NOMO-1 treated with DMSO at 0.1 percent for 48 hours (cell line): ENCODE measurements at regions not wholly inside any gene's neighbourhood (a gene's known extent, or its start where the extent isn't known, plus 50 kb on each side); places are given as distances from the start of the nearest gene placed in this dataset.
"Not testable (repeated sequence)": the region's sequence is repeated elsewhere in the genome, so short reads cannot be mapped to it uniquely, and the experiment has no call there.

Source experiments
- DNase-seq: peaks from one replicate; lab custom pipeline; 2025; ENCODE audit not compliant: unreplicated experiment; lab: John Stamatoyannopoulos, UW

DNA sequence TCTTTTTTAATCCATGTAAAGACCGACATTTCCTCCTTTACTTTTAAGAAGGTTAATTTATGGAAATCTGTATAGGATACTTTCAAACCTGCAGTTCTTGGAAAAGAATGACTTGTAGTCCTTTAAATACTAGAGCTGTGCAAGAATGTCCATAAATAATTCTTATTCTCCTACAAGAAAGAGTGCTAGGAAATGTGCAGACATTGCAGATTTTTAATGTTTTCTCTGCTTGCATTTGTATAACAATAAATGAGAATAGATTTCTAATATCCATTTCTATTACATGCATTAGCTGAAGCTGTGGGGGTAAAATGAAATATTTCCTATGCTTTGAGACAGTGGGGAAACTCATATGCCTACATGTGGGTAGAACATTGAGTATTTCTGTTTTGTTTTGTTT is 607.2 kb upstream of the NOVA1 start:
- no peak for DNase-seq

DNA sequence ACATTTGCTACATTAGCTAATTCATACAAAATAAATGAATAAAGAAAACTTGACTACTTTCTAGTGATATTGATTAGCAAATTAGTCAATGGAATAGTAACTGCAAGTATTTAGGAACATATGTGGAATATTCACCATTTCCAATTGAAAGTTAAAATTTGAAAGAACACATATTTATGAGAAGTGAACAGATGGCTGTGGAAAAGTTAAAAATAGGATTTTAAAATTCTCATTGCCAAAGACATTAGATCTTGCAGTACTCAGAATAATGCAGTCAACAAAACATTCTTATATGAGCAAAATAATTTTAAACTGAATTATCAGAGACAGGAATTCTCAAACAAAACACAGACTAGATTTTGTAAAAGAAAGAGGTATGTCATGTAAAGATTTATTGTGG is 613.9 kb upstream of the NOVA1 start:
- DNase-seq: no peak

DNA sequence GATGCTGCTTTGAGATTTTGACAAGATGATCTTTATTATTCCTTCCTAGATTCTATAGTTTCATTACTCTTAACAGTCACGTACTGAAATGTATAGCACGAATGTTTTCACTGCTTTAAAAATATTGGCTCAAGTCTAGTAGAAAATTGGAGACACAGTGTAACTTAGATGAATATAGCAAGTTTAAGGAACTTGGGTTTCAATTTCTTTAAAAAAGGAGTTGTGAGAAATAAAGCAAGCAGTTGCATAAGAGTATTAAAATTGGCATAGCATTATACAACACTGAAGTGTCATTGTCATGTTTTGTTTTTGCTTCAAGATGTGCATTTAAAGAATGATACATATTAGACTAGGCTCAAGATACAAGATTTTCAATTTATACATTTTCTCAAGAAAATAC is 624.8 kb upstream of the NOVA1 start:
- DNase-seq: no peak

DNA sequence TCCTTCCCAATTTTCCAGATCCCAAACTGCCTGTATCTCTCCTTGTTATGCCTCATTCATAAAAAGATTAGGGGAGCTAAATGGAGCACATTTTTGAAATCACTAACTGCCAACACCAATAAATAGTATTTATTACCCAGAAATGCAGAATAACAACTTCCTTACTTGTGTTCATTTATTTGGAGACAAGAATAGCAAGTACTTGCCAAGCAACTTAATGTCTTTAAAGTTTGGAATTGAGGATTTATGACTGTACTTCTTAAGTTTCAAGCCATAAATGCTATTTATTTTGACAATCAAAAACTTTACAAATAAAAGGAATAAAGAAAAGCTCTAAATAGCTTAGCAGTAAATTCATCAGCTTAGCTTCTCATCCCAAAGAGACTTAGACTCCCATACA is 626.1 kb upstream of the NOVA1 start:
- no peak for DNase-seq

DNA sequence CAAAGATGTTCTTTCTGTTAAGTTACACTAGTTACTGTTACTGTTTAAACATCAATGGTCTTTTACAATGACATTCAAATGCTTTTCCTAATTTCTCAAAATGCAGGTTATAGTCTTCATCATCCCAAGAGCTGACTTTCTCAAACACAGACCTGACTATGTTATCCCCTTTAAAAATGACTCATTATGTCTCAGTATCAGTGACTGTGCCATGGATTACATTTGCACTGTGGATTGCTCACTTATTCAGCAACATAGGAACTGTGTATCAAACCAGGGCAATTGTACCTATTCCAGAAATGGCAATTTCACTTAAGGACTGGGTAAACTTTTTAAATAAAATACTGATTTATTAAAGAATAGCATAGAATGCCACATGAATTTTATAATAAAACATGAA is 630.2 kb upstream of the NOVA1 start:
- DNase-seq: no peak

DNA sequence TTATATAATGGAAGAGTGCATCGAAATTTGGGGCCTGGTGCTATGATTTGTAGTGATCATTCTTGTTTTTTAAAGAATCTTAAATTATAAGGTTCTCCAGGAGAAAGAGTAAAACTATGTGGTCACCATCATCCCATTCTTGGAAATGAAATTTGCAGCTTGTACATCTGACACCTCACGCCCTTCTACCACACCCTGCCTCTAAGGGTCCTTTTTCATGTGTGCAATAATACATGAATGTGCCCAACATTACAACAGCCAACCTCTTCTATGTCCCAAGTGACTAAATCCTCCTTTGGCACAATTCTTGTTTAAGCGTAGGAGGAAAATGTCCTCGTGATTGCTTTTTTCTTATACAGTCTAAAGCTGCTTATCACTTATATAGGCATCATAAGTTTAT is 636.5 kb upstream of the NOVA1 start:
- DNase-seq: no peak

DNA sequence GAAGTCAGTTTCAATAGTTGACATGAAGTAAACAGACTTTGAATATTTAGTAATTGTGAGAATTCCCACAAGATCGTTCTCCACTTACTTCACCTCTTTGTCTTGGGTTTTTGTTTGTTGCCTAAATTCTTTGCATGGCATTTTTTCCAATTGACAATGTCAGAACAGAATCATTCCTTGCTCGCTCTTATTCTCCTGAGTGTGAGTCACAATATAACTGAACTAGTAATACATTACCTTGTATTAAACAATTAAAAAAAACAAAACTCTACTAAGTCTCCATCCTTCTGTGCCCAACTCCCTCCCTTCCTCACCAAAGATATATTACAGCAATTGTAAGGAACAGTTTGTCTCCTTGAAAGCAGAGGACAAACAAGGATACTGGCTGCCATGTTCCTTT is 638.8 kb upstream of the NOVA1 start:
- DNase-seq: no peak

DNA sequence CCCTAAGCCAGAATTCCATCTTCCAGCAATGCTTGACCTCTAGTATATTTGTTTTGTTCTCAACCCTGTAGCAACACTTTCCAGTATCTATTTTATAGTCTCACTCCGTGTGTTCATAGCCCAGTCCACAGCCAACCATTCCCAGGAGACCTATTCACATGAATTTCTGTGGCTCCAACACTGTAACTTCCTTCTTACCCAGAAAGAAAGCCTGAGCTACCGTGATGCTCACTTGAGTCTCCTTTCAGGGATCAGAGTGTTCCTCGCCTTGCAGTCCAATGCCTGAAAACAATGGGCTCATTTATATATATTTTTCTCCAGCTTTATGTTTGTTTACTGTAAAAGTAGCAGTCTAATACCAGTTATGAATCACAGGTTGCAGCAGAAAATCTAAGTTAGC is 645.0 kb upstream of the NOVA1 start:
- no peak for DNase-seq

DNA sequence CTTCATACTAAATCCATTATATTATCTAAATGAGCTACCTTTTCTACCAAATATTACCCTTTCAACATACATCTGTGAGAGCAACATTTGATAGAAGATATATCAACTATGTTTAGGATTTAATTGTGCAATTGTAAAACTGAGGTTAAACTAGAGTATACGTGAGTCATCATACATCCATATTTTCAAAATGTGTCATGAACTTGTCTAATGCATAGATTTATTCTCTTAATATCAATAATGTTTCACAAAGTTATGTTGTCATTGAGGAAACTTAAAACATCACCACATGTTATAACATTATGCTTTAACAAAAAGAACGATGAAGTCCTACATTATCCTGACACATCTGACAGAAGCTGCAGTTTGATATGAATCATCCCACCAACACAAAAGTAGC is 645.5 kb upstream of the NOVA1 start:
- no peak for DNase-seq

DNA sequence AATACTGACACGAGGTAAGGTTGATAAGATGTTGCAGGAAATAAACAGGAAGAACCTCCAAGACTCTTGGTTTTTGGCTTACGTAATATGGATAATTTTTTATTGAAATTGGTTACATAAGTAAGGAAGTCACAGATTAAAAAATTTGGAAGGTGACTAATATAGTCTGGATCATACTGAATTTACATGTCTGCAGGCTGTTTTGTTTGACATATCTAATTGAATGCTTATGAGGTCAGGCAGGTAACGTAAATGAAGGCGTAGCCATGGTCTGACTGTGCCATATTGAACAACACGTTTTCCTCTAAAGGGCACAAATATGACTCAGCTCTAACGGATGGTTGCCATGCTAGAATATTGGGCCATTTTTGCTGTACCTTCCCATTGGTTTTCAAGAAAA is 648.1 kb upstream of the NOVA1 start:
- DNase-seq: no peak

DNA sequence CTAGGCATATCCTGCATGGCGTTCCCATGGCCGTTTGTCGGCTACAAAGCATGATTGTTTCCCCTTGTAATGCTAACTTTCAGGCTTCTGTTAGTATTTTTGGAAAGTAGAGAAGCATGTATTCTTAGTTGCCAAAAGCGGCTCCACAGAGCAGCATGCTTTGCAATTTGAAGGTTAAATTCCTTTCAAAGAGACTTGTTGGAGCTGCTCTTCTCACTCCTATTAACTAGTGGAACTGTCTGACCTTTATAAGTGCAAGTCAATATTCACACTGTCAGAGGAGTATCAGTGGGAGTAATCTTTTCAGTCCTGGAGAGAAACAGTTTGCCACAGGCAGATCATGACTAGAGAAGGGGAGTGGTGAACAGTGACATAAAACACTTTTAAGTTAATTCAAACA is 656.1 kb upstream of the NOVA1 start:
- no peak for DNase-seq

DNA sequence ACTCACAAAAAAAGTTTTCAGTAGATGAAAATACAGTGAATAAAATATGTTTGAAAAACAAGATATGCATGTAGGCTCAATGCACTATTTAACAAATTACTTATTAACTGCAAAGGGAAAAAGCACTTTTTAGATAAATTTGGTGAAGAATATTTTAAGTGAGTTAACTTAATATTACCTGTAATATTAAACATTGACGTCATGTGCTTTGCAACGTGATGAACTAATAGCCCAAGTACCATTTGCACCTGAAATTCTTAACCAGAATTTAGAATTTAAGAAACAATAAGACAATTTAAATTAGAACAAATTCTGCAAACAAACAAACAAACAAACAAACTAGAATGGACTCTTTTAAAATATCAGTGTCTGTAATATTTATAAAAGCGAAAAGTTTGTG is 659.0 kb upstream of the NOVA1 start:
- no peak for DNase-seq

DNA sequence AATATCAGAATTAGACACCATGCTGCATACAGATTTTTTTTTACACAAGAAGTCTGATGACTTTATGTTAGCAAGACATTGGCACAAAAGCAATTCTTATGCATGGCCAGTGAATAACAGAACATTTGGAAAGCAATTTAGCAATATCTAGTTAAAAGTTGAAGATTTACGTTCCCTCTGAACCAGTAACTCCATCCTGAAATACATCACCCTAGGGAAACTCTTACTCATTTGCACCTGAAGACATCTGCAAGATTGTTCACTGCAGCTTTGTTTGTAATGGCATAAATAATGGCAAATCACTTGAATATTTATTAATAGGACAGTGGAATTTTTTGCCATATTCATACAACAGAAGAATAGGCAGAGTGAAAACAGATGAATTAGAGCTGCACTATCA is 670.0 kb upstream of the NOVA1 start:
- DNase-seq: no peak

DNA sequence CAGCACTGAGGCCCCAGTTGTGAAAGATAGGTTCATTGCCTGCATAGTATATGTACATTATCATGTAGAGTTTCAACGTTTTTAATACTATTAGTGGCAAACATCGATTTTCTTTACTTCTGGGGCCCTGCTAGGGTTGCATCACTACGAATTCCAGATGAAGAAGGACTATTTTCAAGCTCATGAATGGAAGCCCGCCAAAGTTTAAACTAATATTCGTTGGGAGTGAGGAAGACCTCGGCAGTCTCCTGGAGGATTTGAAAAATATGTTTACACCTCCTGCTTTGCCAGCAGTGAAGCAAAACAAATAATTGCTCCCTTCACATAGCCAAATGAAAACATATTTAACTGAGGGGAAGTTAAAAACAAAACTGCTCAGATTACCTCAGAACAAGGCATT is 672.9 kb upstream of the NOVA1 start:
- DNase-seq: no peak

DNA sequence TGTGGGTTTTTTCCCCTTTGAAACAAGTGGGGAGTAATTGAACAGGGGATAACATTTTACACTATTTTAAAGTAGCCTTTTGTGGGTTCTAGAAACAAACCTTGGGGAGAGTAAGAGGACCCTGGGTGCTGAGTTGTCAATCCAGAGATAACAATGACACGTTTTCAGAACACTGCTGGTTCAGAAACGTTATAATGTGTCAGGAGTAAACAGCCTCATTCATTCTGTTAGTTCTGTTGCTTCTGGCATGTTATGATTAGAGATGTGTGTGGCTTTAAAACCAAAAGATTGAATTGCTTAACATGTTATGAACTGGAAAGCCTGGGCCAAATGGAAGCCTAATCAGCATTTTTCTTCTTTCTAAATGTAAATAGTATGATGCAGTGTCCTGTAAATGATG is 680.5 kb upstream of the NOVA1 start:
- no peak for DNase-seq

DNA sequence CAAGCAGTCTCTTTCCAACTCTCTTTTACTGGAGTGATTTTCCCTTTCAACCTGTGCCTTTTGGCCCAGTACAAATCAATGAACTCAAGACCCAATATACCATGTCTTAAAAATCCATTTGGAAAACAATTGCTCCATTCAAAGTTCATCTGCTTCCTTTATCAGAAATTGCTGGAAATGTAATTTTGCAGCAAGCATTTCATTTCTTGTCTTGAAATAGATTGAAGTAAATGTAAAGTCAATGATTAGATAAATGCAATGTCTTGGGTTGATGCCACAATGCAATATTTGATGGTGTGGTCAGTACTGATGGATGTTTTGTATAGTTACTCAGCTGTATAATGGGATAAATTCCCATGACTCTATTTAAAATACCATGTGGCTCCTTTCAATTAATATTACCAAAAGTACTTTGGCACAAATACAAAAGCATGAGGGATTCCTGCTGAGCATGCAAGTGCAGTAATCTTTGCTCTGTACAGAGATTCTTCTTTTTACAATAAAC is 707.7 kb upstream of the NOVA1 start:
- DNase-seq: no peak

DNA sequence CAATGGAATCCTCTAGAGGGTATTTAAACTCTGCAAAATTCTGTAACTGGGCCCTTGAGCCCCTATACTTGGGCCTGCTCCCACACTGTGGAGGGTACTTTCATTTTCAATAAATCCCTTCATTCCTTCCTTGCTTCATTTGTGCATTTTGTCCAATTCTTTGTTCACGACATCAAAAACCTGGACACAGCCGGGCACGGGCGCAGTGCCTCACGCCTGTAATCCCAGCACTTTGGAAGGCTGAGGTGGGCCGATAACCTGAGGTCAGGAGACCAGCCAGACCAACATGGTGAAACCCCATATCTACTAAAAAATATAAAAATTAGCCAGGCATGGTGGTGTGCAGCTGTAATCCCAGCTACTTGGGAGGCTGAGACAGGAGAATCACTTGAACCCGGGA is 714.9 kb upstream of the NOVA1 start:
- DNase-seq: not testable (repeated sequence)

DNA sequence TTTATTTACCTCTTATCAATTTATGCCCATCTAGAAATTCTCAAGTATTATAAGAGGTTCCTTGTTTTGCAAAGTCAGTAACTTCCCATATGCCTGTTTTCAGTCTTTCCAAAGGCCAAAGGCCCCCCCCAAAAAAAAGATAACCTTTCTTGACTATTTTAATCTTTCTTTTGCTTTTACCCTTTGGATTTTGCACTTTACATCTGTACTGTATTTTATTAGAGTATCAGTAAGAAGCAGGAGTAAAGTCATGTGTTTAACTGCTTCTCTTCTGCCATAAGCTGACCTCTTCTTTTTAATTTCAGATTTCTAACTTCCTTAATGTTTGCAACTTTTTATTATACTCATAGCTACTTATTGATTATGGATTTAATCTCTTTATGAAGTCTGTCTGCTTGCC is 716.4 kb upstream of the NOVA1 start:
- no peak for DNase-seq

DNA sequence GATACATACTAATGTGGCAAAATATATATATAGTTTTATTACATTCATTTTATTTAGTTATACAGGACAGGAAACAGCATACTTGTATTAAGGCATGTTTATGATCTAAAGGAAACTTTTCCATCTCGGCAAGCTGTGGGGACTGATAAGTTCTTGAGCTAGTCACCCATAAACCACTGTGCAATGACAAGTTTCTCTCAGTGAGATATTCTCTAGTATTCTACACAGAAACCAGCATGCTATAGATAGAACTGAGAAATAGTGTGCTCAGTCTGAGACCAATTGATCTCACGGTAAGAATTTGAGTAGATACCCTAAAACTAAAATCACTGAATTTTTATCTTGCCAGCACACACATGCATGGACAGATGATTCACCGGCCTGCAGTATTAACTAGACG is 717.6 kb upstream of the NOVA1 start:
- DNase-seq: no peak

DNA sequence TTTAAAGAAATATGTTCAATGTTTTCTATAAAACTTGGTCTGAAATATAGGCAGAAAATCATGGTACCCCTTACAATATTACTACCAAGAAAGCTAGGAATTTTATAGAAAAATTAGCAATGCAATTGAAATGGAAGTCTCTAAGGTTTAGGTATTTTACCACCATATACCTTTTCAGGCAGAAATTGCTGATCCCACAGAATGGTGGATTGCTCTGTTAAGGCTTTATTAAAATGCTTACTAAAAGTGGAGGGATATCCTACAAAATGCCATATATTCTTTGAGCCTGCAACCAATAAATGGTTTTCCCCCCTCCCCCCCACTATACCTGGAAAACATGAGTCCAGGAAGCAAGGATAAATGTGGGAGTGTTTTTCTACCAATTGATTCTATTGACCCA is 718.1 kb upstream of the NOVA1 start:
- no peak for DNase-seq

DNA sequence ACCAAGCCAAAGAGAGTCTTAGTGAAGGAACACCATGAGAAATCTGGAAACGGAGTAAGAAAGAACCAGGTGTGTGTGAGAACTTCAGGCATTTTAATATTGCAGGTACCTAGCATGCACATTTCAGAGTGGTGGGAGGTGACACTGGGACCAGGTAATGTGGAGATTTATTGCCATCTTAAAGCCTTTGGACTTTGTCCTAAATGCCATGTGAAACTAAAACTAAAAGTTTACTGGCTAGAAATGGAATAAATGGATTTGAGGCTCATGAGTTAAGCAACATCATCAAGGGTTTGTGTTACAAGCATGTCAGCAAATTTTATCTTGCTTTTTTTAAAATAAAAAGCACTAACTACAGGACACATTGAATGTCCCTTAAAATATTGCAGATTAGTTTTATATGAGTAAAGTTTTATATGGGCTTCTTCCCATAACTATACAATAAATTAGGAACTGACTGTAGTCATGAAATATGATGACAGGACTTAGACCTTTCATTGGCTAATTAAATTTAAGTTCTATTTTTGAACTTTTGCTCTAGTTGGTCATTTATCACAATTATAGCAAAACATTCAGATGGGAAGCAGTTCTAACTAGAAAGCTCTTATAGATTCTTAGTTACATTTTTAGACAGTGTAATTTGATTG is 721.1 kb upstream of the NOVA1 start:
- no peak for DNase-seq

DNA sequence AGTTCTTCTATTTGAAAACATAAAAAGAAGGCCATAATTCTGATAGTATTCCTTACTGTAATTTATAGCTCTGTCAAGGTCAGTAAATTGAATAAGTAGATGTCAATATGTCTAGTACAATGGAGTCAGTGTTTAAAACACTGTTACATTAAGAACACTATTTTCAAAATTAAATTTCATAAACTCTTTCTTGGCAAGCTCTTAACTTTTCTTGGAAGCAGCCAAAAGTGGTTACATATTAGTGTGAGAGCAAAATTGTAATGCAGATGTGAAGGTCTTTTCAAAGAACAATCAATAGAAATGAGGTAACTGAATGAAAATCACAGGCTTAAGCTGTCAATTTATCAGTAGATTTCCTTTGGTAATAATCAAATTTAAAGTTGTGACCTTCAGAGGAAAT is 722.4 kb upstream of the NOVA1 start:
- no peak for DNase-seq

DNA sequence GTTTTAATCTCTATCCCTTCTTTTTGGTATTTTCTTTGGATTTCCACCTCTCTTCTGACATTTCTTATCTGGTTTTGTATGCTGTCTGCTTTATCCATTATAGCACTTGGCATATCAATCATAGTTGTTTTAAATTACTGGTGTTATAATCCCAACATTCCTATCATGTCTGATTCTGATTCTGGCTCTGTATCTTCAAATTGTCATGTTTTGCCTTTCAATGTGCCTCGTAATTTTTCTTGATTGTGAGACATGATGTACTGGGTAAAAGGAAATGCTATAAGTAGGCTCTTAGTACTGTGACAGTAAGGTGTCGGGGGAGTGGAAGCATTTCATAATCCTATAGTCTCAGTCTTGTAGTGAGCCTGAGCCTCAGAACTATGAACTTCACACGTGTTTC is 729.3 kb upstream of the NOVA1 start:
- no peak for DNase-seq

DNA sequence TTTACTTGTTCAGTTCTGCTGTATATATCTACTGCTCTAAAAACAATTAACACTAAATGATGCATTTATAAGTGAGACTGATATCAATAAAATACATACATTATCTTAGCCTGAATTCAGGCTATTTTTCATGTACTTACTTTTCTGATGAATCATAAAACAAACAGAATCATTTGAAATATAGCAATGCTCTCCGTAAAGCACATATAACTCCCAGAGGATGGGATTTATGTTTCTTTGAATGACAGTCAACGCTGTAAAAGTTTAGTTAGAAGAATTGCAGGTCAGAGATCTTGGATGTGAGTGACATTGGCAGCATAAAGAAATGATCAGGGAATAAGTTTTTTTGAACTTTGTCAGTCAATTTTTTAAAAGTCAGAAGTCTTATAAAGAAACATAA is 740.2 kb upstream of the NOVA1 start:
- DNase-seq: no peak
